ENCODE measurements at regions not wholly inside any gene's neighbourhood (a gene's known extent, or its start where the extent isn't known, plus 50 kb on each side); places are given as distances from the start of the nearest gene placed in this dataset.

DNA sequence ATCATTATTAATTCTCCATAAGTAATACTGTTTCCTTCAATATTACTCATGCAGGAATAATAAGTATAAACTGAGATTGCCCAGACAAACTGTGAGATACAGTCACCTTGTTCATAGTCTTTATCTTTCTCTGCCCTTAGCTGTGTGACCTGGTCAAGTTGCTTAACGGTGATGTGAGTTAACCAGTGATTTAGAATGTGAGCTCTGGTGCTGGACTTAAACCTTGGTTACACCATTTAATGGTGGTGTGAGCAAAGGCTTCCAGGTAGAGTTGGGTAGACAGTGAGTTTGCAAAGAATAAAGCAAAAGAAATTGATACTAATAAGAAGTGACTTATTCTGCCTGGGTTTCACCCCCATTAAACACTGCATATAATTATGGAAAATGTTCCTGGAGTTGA is 86.2 kb upstream of the DEFB112 start:
- no peak overlapping the region for H3K4me3 Mint-ChIP-seq
- H3K36me3 Mint-ChIP-seq: no peaks in the 10 kb centered on the region
- CTCF ChIA-PET: interaction anchor here (1.0 kb wide), 1 partner anchor 9 kb away, joined by 3 read pairs; no protein-coding TSS in a partner anchor

DNA sequence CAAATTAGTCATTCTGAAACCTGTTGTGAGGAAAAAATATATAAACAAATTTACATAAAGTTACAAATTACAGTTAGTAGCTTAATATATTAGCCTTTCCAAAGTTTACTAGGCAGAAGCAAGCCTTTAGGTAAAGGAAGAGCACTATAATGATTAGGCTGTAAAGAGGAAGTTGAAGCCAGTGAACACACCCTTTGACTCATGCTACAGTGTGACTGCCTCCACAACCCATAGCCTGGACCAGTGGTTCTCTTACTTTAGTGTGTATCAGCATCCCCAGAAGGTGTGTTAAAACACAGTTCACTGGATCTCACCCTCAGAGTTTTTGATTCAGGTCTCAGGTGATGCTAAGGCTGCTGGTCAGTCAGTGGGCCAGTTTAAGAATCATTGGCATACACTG is 91.4 kb upstream of the DEFB112 start:
- CTCF ChIA-PET: no interaction called here
- POLR2A ChIA-PET: no interaction called here
- ATAC-seq: no peak
- Mint-ChIP-seq H3K9me3 (no peaks in the 10 kb centered on the region), H3K27me3 (ENCODE audit: low read depth) (no peaks in the 10 kb centered on the region; the same call in 1 of the 2 replicates), H3K4me3 (no peak overlapping the region), H3K4me1 (no peaks in the 10 kb centered on the region), H3K27ac (no peak overlapping the region), H3K36me3 (no peaks in the 10 kb centered on the region)
- DNase-seq (ENCODE audit: low spot score): no peak
- TF ChIP-seq RELA (CRISPR knock-in tag; IDR thresholded peaks at IDR 0.05; ENCODE audit: borderline replicate concordance) (no peak), FOXJ3 (CRISPR knock-in tag; IDR thresholded peaks at IDR 0.05; ENCODE audit: borderline replicate concordance) (no peak), NR1H2 (CRISPR knock-in tag; IDR thresholded peaks at IDR 0.05) (no peak), ZBTB21 (CRISPR knock-in tag; IDR thresholded peaks at IDR 0.05; ENCODE audit: borderline replicate concordance) (no peak), ETV6 (CRISPR knock-in tag; IDR thresholded peaks at IDR 0.05) (no peak), ZNF423 (CRISPR knock-in tag; IDR thresholded peaks at IDR 0.05) (no peak), NR2C2 (CRISPR knock-in tag; IDR thresholded peaks at IDR 0.05) (no peak), CREB1 (CRISPR knock-in tag; IDR thresholded peaks at IDR 0.05) (no peak)
- TF ChIP-seq, protein P1, sequence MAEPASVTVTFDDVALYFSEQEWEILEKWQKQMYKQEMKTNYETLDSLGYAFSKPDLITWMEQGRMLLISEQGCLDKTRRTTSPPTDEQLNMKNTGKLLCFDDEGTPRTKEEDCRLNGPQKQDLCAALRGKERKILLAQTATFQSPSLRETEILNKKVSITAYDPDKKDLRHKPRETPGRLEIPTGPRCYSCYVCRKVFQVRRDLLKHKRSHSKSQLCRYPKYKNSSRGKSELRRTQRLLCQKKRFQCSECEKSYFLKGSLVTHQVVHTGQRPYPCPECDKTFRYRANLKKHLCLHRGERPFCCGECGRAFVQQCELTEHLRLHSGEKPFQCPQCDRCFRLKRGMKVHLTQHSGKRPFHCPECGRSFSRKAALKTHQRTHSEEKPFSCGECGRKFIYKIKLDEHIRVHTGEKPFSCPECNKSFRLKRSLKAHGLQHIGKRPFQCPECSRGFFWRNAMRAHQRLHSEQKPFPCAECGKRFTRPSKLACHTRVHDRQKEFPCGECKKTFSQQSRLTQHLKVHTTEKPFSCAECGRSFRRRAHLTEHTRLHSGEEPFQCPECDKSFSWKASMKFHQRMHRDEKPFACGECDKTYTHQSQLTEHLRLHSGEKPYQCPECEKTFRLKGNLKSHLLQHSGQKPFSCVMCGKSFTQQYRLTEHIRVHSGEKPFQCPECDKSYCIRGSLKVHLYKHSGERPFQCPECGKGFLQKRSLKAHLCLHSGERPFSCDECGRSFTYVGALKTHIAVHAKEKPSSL (CRISPR knock-in tag; conservative IDR thresholded peaks at IDR 0.05): no peak
- TF ChIP-seq, protein P2, sequence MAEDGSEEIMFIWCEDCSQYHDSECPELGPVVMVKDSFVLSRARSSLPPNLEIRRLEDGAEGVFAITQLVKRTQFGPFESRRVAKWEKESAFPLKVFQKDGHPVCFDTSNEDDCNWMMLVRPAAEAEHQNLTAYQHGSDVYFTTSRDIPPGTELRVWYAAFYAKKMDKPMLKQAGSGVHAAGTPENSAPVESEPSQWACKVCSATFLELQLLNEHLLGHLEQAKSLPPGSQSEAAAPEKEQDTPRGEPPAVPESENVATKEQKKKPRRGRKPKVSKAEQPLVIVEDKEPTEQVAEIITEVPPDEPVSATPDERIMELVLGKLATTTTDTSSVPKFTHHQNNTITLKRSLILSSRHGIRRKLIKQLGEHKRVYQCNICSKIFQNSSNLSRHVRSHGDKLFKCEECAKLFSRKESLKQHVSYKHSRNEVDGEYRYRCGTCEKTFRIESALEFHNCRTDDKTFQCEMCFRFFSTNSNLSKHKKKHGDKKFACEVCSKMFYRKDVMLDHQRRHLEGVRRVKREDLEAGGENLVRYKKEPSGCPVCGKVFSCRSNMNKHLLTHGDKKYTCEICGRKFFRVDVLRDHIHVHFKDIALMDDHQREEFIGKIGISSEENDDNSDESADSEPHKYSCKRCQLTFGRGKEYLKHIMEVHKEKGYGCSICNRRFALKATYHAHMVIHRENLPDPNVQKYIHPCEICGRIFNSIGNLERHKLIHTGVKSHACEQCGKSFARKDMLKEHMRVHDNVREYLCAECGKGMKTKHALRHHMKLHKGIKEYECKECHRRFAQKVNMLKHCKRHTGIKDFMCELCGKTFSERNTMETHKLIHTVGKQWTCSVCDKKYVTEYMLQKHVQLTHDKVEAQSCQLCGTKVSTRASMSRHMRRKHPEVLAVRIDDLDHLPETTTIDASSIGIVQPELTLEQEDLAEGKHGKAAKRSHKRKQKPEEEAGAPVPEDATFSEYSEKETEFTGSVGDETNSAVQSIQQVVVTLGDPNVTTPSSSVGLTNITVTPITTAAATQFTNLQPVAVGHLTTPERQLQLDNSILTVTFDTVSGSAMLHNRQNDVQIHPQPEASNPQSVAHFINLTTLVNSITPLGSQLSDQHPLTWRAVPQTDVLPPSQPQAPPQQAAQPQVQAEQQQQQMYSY (CRISPR knock-in tag; IDR thresholded peaks at IDR 0.05): no peak
- TF ChIP-seq, protein P3, sequence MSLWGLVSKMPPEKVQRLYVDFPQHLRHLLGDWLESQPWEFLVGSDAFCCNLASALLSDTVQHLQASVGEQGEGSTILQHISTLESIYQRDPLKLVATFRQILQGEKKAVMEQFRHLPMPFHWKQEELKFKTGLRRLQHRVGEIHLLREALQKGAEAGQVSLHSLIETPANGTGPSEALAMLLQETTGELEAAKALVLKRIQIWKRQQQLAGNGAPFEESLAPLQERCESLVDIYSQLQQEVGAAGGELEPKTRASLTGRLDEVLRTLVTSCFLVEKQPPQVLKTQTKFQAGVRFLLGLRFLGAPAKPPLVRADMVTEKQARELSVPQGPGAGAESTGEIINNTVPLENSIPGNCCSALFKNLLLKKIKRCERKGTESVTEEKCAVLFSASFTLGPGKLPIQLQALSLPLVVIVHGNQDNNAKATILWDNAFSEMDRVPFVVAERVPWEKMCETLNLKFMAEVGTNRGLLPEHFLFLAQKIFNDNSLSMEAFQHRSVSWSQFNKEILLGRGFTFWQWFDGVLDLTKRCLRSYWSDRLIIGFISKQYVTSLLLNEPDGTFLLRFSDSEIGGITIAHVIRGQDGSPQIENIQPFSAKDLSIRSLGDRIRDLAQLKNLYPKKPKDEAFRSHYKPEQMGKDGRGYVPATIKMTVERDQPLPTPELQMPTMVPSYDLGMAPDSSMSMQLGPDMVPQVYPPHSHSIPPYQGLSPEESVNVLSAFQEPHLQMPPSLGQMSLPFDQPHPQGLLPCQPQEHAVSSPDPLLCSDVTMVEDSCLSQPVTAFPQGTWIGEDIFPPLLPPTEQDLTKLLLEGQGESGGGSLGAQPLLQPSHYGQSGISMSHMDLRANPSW (CRISPR knock-in tag; conservative IDR thresholded peaks at IDR 0.05; ENCODE audit: low read depth): no peak

More for the DNA sequence above, 86.2 kb upstream of the DEFB112 start:
- ATAC-seq (no peak), DNase-seq (ENCODE audit: low spot score) (no peak)
- Mint-ChIP-seq H3K27me3 (ENCODE audit: low read depth) (no peaks in the 10 kb centered on the region), H3K9me3 (no peaks in the 10 kb centered on the region), H3K27ac (no peak overlapping the region), H3K4me1 (no peaks in the 10 kb centered on the region)
- TF ChIP-seq ZNF138 (CRISPR knock-in tag; conservative IDR thresholded peaks at IDR 0.05) (no peak), TEAD1 (CRISPR knock-in tag; IDR thresholded peaks at IDR 0.05) (no peak), EMX1 (CRISPR knock-in tag; IDR thresholded peaks at IDR 0.05) (no peak), SMAD3 (CRISPR knock-in tag; IDR thresholded peaks at IDR 0.05; ENCODE audit: borderline replicate concordance) (no peak), ATF1 (CRISPR knock-in tag; IDR thresholded peaks at IDR 0.05) (no peak), FOXJ3 (CRISPR knock-in tag; IDR thresholded peaks at IDR 0.05; ENCODE audit: borderline replicate concordance) (no peak), TEAD4 (CRISPR knock-in tag; IDR thresholded peaks at IDR 0.05) (no peak), ZNF423 (CRISPR knock-in tag; IDR thresholded peaks at IDR 0.05) (no peak), MXD4 (CRISPR knock-in tag; IDR thresholded peaks at IDR 0.05; ENCODE audit: borderline replicate concordance) (no peak)
- TF ChIP-seq, protein P4, sequence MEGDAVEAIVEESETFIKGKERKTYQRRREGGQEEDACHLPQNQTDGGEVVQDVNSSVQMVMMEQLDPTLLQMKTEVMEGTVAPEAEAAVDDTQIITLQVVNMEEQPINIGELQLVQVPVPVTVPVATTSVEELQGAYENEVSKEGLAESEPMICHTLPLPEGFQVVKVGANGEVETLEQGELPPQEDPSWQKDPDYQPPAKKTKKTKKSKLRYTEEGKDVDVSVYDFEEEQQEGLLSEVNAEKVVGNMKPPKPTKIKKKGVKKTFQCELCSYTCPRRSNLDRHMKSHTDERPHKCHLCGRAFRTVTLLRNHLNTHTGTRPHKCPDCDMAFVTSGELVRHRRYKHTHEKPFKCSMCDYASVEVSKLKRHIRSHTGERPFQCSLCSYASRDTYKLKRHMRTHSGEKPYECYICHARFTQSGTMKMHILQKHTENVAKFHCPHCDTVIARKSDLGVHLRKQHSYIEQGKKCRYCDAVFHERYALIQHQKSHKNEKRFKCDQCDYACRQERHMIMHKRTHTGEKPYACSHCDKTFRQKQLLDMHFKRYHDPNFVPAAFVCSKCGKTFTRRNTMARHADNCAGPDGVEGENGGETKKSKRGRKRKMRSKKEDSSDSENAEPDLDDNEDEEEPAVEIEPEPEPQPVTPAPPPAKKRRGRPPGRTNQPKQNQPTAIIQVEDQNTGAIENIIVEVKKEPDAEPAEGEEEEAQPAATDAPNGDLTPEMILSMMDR (IDR thresholded peaks at IDR 0.05): no peak
- TF ChIP-seq, protein P5, sequence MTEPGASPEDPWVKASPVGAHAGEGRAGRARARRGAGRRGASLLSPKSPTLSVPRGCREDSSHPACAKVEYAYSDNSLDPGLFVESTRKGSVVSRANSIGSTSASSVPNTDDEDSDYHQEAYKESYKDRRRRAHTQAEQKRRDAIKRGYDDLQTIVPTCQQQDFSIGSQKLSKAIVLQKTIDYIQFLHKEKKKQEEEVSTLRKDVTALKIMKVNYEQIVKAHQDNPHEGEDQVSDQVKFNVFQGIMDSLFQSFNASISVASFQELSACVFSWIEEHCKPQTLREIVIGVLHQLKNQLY (CRISPR knock-in tag; IDR thresholded peaks at IDR 0.05): no peak
- TF ChIP-seq, protein P6, sequence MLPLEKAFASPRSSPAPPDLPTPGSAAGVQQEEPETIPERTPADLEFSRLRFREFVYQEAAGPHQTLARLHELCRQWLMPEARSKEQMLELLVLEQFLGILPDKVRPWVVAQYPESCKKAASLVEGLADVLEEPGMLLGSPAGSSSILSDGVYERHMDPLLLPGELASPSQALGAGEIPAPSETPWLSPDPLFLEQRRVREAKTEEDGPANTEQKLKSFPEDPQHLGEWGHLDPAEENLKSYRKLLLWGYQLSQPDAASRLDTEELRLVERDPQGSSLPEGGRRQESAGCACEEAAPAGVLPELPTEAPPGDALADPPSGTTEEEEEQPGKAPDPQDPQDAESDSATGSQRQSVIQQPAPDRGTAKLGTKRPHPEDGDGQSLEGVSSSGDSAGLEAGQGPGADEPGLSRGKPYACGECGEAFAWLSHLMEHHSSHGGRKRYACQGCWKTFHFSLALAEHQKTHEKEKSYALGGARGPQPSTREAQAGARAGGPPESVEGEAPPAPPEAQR (CRISPR knock-in tag; IDR thresholded peaks at IDR 0.05): no peak
- TF ChIP-seq, protein P7, sequence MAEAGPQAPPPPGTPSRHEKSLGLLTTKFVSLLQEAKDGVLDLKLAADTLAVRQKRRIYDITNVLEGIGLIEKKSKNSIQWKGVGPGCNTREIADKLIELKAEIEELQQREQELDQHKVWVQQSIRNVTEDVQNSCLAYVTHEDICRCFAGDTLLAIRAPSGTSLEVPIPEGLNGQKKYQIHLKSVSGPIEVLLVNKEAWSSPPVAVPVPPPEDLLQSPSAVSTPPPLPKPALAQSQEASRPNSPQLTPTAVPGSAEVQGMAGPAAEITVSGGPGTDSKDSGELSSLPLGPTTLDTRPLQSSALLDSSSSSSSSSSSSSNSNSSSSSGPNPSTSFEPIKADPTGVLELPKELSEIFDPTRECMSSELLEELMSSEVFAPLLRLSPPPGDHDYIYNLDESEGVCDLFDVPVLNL (CRISPR knock-in tag; IDR thresholded peaks at IDR 0.05; ENCODE audit: borderline replicate concordance, low read depth): no peak
- POLR2A ChIA-PET: no interaction called here

All from WTC11 (cell line).